OCI-LY7 (cell line): ENCODE measurements at regions not wholly inside any gene's neighbourhood (a gene's known extent, or its start where the extent isn't known, plus 50 kb on each side); places are given as distances from the start of the nearest gene placed in this dataset.

Experiments
- BruUV-seq: library from RNA; stranded (reverse); fragments of 400-500 nt; replicated peaks from 2 replicates; lab custom pipeline; 2021; lab: Mats Ljungman, UMichigan
- CTCF ChIA-PET: fragments of 300-600 bp; sonication (Branson Sonifier 250); formaldehyde crosslinking; loops from one replicate; lab custom pipeline; 2022; ENCODE audit warnings: antibody characterized with exemption; ENCODE audit not compliant: unreplicated experiment; lab: Charles Lee
- POLR2A ChIA-PET: fragments of 300-600 bp; sonication (Branson Sonifier 250); formaldehyde crosslinking; loops from one replicate; lab custom pipeline; 2022; ENCODE audit warnings: antibody characterized with exemption; lab: Charles Lee
- DNase-seq: peaks from one replicate; pipeline ENCODE4 v3.0.0-alpha.2; 2015; ENCODE audit warnings: low spot score
- H2AFZ ChIP-seq: fragments of 200-600 bp; sonication (generic), shearing (Covaris generic); 2 replicates; pipeline ENCODE4 v1.6.1; 2014; ENCODE audit warnings: mild to moderate bottlenecking, antibody characterized with exemption, low read length, moderate library complexity
- H3K27ac ChIP-seq: fragments of 200-600 bp; sonication (generic); 2 replicates; pipeline ENCODE4 v1.5.1; 2014; ENCODE audit warnings: mixed run types, low read depth, mild to moderate bottlenecking, moderate library complexity, low read length, inconsistent platforms; ENCODE audit not compliant: poor library complexity, severe bottlenecking
- H3K36me3 ChIP-seq: fragments of 200-600 bp; sonication (generic); 2 replicates; pipeline ENCODE4 v1.6.1; 2014; ENCODE audit warnings: mild to moderate bottlenecking, antibody characterized with exemption, low read length, moderate library complexity, mixed read lengths; ENCODE audit not compliant: insufficient read depth
- H3K4me1 ChIP-seq: fragments of 200-600 bp; sonication (generic); 2 replicates; pipeline ENCODE4 v1.5.1; 2014; ENCODE audit warnings: mild to moderate bottlenecking, low read length; ENCODE audit not compliant: insufficient read depth, poor library complexity, severe bottlenecking
- H3K4me2 ChIP-seq: fragments of 200-600 bp; sonication (generic); 2 replicates; pipeline ENCODE4 v1.6.1; 2014; ENCODE audit warnings: mild to moderate bottlenecking, low read length
- H3K4me3 ChIP-seq: fragments of 200-600 bp; sonication (generic); 2 replicates; pipeline ENCODE4 v1.5.1; 2014; ENCODE audit warnings: mild to moderate bottlenecking, low read depth, low read length; ENCODE audit not compliant: poor library complexity, severe bottlenecking
- H3K79me2 ChIP-seq: fragments of 200-600 bp; sonication (generic); 2 replicates; pipeline ENCODE4 v1.6.1; 2016; ENCODE audit warnings: low read depth, mild to moderate bottlenecking, low read length, moderate library complexity, mixed read lengths; ENCODE audit not compliant: insufficient read depth
- H3K9me2 ChIP-seq: fragments of 200-600 bp; sonication (generic); 2 replicates; pipeline ENCODE4 v1.6.1; 2016; ENCODE audit warnings: mild to moderate bottlenecking, low read length, mixed read lengths; ENCODE audit not compliant: insufficient read depth
- H3K9me3 ChIP-seq: fragments of 200-600 bp; sonication (generic); 2 replicates; pipeline ENCODE4 v1.6.1; 2014; ENCODE audit warnings: mild to moderate bottlenecking, mixed run types, low read length, mixed read lengths
- H4K20me1 ChIP-seq: fragments of 200-600 bp; sonication (generic); 2 replicates; pipeline ENCODE4 v1.6.1; 2014; ENCODE audit warnings: mild to moderate bottlenecking, antibody characterized with exemption, low read length, moderate library complexity, mixed read lengths; ENCODE audit not compliant: insufficient read depth
- EZH2phosphoT487 ChIP-seq: fragments of 200-600 bp; sonication (generic); IDR thresholded peaks from 2 replicates; pipeline ENCODE4 v1.6.1; 2018; ENCODE audit warnings: low read depth, borderline replicate concordance, mild to moderate bottlenecking, mixed run types, antibody characterized with exemption, low read length, moderate library complexity, mixed read lengths
- intact Hi-C: fragments of 100-400 bp; cut with micrococcal nuclease; formaldehyde crosslinking; loops from one replicate; pipeline ENCODE4 v1.10.0; 2022; ENCODE audit not compliant: unreplicated experiment
- TF ChIP-seq, protein P1 (sequence below): fragments of 200-600 bp; sonication (generic); conservative IDR thresholded peaks from 2 replicates; pipeline ENCODE4 v1.5.1; 2014; ENCODE audit warnings: mild to moderate bottlenecking, antibody characterized with exemption, low read length, moderate library complexity, mixed read lengths

DNA sequence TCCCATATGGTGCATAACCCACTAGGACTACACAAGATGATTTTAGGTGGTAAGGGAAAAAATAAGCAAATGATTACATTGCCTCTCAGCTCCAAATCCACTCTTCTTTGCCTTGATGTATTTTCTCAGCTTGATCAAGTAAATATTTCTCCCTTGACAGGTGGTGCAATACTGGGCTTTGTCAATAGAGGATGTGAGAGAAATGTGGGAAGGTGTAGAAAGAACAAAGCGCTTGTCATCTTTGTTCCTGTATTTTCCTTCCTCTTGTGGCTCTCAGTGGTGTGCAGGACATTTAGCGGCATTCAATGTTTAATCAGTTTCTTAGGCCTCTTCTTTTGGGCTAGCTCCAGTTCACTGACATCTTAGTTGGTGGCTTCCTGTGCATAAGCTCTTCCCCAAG, 1165.8 kb upstream of the GOT2 start:
- intact Hi-C loops: no loop called here
- H2AFZ ChIP-seq: no peak overlapping the region
- no peaks in the 10 kb centered on the region for H3K79me2 ChIP-seq
- H3K27ac ChIP-seq: no peak overlapping the region
- H3K9me2 ChIP-seq: no peaks in the 10 kb centered on the region
- no peaks in the 10 kb centered on the region for H4K20me1 ChIP-seq
- H3K36me3 ChIP-seq: no peaks in the 10 kb centered on the region
- H3K4me3 ChIP-seq: no peak overlapping the region
- H3K4me1 ChIP-seq: no peaks in the 10 kb centered on the region
- ChIA-PET CTCF (no interaction called here), POLR2A (interaction anchor here (2.1 kb wide), 1 partner anchor 16 kb away, joined by 5 read pairs; no protein-coding TSS in a partner anchor)
- H3K4me2 ChIP-seq: no peak overlapping the region
- DNase-seq: no peak
- TF ChIP-seq EZH2phosphoT487: no peak
- TF ChIP-seq, protein P1, sequence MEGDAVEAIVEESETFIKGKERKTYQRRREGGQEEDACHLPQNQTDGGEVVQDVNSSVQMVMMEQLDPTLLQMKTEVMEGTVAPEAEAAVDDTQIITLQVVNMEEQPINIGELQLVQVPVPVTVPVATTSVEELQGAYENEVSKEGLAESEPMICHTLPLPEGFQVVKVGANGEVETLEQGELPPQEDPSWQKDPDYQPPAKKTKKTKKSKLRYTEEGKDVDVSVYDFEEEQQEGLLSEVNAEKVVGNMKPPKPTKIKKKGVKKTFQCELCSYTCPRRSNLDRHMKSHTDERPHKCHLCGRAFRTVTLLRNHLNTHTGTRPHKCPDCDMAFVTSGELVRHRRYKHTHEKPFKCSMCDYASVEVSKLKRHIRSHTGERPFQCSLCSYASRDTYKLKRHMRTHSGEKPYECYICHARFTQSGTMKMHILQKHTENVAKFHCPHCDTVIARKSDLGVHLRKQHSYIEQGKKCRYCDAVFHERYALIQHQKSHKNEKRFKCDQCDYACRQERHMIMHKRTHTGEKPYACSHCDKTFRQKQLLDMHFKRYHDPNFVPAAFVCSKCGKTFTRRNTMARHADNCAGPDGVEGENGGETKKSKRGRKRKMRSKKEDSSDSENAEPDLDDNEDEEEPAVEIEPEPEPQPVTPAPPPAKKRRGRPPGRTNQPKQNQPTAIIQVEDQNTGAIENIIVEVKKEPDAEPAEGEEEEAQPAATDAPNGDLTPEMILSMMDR: no peak
- H3K9me3 ChIP-seq: no peaks in the 10 kb centered on the region
- no TSS peak for BruUV-seq

DNA sequence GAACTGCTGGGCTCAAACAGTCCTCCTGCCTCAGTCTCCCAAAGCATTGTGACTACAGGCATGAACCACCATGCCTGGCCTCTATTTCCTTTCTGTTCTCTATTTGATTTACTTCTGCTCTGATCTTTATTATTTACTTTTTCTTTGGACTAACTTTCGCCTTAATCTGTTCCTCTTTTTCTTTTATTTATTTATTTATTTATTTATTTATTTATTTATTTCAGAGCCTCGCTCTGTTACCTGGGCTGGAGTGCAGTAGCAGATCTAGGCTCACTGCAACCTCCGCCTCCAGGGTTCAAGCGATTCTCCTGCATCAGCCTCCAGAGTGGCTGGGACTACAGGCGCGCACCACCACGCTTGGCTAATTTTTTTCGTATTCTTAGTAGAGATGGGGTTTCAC, 1158.3 kb upstream of the GOT2 start:
- Histone ChIP-seq H2AFZ (no peak overlapping the region), H3K36me3 (no peaks in the 10 kb centered on the region), H3K4me1 (no peaks in the 10 kb centered on the region), H3K27ac (no peak overlapping the region), H3K79me2 (no peaks in the 10 kb centered on the region), H3K4me3 (no peak overlapping the region), H3K9me2 (no peaks in the 10 kb centered on the region), H4K20me1 (no peaks in the 10 kb centered on the region), H3K4me2 (no peak overlapping the region), H3K9me3 (no peaks in the 10 kb centered on the region)
- DNase-seq: no peak
- ChIA-PET POLR2A (no interaction called here), CTCF (no interaction called here)
- intact Hi-C loops: no loop called here
- TF ChIP-seq EZH2phosphoT487: no peak
- TF ChIP-seq, protein P1: no peak
- no TSS peak for BruUV-seq

DNA sequence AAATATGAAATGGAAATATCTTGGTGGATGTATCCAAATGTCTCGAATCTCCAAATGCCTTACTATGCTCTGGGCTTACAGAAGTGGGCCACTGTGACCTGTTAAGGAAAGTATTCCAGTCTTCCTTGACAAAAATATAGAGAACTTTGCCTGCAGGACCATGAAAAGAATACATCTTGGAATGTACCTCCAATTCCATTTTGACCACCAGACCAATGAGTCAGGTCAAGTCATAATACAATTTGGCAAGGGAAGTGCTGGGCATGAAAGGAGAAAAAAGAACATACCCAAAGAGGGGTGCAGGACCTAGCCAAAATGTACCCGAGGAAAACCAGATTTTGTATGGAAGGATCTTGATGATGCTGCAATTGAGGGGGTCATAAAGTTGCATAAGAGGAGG, 1153.7 kb upstream of the GOT2 start:
- CTCF ChIA-PET: no interaction called here
- TF ChIP-seq, protein P1: no peak
- no peak for TF ChIP-seq EZH2phosphoT487
- POLR2A ChIA-PET: no interaction called here

More for the DNA sequence above, 1153.7 kb upstream of the GOT2 start:
- H3K4me3 ChIP-seq: no peak overlapping the region
- intact Hi-C loops: no loop called here
- no peak overlapping the region for H3K4me2 ChIP-seq
- no peaks in the 10 kb centered on the region for H3K9me2 ChIP-seq
- H3K79me2 ChIP-seq: no peaks in the 10 kb centered on the region
- no peak overlapping the region for H2AFZ ChIP-seq
- no peaks in the 10 kb centered on the region for H3K4me1 ChIP-seq
- no peaks in the 10 kb centered on the region for H4K20me1 ChIP-seq
- no peak for DNase-seq
- BruUV-seq: no TSS peak
- H3K36me3 ChIP-seq: no peaks in the 10 kb centered on the region
- no peak overlapping the region for H3K27ac ChIP-seq
- H3K9me3 ChIP-seq: no peaks in the 10 kb centered on the region
